Fibroblast of lung (primary cell): ENCODE measurements at regions not wholly inside any gene's neighbourhood (a gene's known extent, or its start where the extent isn't known, plus 50 kb on each side); places are given as distances from the start of the nearest gene placed in this dataset.
A peak's percentile ranks its signal among the peaks of the same experiment; 100 is the strongest.

Experiments used
- DNase-seq, 2 donors: peaks; one replicate each; pipeline versions ENCODE4 v3.0.0 to v3.0.0-alpha.2; 2010; ENCODE audit warnings: low read depth in 2 of 2
- H2AFZ ChIP-seq: 2 replicates; pipeline ENCODE4 v1.5.1; 2012; ENCODE audit warnings: low read length, control low read depth, inconsistent platforms
- H3K27ac ChIP-seq: 2 replicates; pipeline ENCODE4 v1.5.1; 2011; ENCODE audit warnings: low read length, control low read depth; ENCODE audit not compliant: insufficient read depth
- H3K27me3 ChIP-seq: 2 replicates; pipeline ENCODE4 v1.5.1; 2011; ENCODE audit warnings: mild to moderate bottlenecking, low read length; ENCODE audit not compliant: control insufficient read depth, insufficient read depth
- H3K36me3 ChIP-seq: 2 replicates; pipeline ENCODE4 v1.5.1; 2011; ENCODE audit warnings: low read length; ENCODE audit not compliant: control insufficient read depth, insufficient read depth
- H3K4me1 ChIP-seq: 2 replicates; pipeline ENCODE4 v1.5.1; 2011; ENCODE audit warnings: low read length; ENCODE audit not compliant: control insufficient read depth, insufficient read depth; ENCODE audit errors: extremely low read depth
- H3K4me2 ChIP-seq: 2 replicates; pipeline ENCODE4 v1.5.1; 2011; ENCODE audit warnings: low read length, control low read depth; ENCODE audit not compliant: insufficient read depth; ENCODE audit errors: extremely low read depth
- H3K4me3 ChIP-seq, 4 experiments: fragments of 200-600 bp in 1 of 4; sonication (generic) in 1 of 4; replicated peaks in 1 of 4; 2 replicates each; pipeline ENCODE4 v1.5.1; 2011 to 2016; ENCODE audit warnings: low read length in 4 of 4, low read depth in 3 of 4, mild to moderate bottlenecking in 3 of 4, control low read depth in 2 of 4, inconsistent platforms in 1 of 4, mixed read lengths in 1 of 4; ENCODE audit not compliant: insufficient read depth in 1 of 4; ENCODE audit errors: control extremely low read depth in 1 of 4
- H3K79me2 ChIP-seq: 2 replicates; pipeline ENCODE4 v1.5.1; 2012; ENCODE audit warnings: mild to moderate bottlenecking, low read length, inconsistent platforms; ENCODE audit not compliant: control insufficient read depth, insufficient read depth
- H3K9ac ChIP-seq: 2 replicates; pipeline ENCODE4 v1.5.1; 2011; ENCODE audit warnings: mild to moderate bottlenecking, low read length, control low read depth; ENCODE audit not compliant: insufficient read depth
- H3K9me3 ChIP-seq: 2 replicates; pipeline ENCODE4 v1.5.1; 2012; ENCODE audit warnings: low read depth, low read length; ENCODE audit not compliant: control insufficient read depth, insufficient read depth
- H4K20me1 ChIP-seq: 2 replicates; pipeline ENCODE4 v1.5.1; 2011; ENCODE audit warnings: low read length; ENCODE audit not compliant: control insufficient read depth, insufficient read depth; ENCODE audit errors: extremely low read depth
- CTCF ChIP-seq, 2 donors: IDR thresholded peaks in 1 of 2; conservative IDR thresholded peaks in 1 of 2; 1 replicate in 1 of 2; 2 replicates in 1 of 2; pipeline ENCODE4 v1.5.1; 2011 to 2012; ENCODE audit warnings: low read length in 2 of 2, control low read depth in 1 of 2, inconsistent platforms in 1 of 2, low read depth in 1 of 2, mild to moderate bottlenecking in 1 of 2
- EZH2 ChIP-seq: IDR thresholded peaks from 2 replicates; pipeline ENCODE4 v1.5.1; 2012; ENCODE audit warnings: low read length, control low read depth, mild to moderate bottlenecking; ENCODE audit errors: missing control alignments

- Histone ChIP-seq H4K20me1 (no peaks in the 10 kb centered on the region), H3K4me3 (no peak overlapping the region), H3K4me2 (no peak overlapping the region), H3K27me3 (no peaks in the 10 kb centered on the region), H3K36me3 (no peaks in the 10 kb centered on the region), H2AFZ (no peak overlapping the region), H3K27ac (no peak overlapping the region), H3K79me2 (no peaks in the 10 kb centered on the region), H3K9me3 (no peaks in the 10 kb centered on the region), H3K9ac (no peak overlapping the region), H3K4me1 (no peaks in the 10 kb centered on the region)
- TF ChIP-seq CTCF (conservative IDR thresholded peaks at IDR 0.05 in 1 of 2, IDR thresholded peaks at IDR 0.05 in 1 of 2; ENCODE audit: low read depth in 1 of 2, low read length in 2 of 2) (no peak), EZH2 (no peak)
- DNase-seq = no peak
Measured at GRCh38 chr7:41540601-41541000, 162.3 kb downstream of the INHBA start.

DNA sequence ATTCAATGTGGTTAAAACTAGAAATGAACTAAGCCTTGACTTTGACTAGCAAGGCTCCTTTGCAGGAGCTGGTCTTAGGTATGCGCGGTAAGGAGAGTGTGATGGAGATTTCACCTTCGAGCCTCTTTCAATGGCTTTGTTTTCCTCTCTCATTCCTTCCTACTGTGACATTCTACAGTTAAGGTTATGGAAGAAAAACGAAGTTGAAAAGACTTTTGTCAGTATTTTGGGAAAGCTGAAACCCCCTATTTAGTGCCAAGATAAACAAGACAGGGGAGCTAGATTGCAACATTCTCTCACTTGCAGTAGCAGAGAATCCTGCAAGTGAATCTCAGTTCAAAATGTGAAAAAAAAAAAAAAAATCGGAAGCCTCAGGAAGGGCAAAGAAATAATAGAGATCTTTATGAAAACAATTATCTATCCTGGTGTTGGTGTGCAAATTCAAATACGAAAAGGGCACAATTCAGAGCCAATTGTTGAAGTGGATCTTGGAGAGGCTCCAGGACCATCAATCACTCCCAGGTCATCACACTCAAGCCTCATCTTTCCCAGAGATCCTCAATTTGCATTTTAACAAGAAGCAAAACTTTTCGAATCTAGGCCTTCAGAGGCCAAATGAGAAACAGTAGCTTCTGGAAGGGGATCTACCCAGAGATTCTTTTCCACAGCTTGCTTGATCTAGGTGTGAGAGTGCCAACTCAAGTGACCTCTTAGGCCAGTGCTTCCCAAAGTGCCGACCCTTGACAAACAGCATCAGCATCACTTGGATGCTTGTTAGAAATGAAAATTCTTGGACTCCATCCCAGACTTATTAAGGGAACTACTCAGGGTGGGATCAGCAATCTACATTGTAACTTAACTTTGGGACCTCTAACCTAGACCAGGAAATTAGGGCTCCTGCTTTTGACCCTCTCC is 163.8 kb downstream of the INHBA start:
- TF ChIP-seq CTCF (conservative IDR thresholded peaks at IDR 0.05 in 1 of 2, IDR thresholded peaks at IDR 0.05 in 1 of 2; ENCODE audit: low read depth in 1 of 2, low read length in 2 of 2) (no peak), EZH2 (no peak)
- no peak overlapping the region for H2AFZ ChIP-seq

GRCh38 chr7:41536873-41537665 is 165.8 kb downstream of the INHBA start:
- TF ChIP-seq EZH2 = no peak
- Histone ChIP-seq H4K20me1 (no peaks in the 10 kb centered on the region), H3K36me3 (no peaks in the 10 kb centered on the region), H3K9ac (no peak overlapping the region), H2AFZ (no peak overlapping the region), H3K4me1 (no peaks in the 10 kb centered on the region), H3K9me3 (no peaks in the 10 kb centered on the region), H3K4me3 (no peak overlapping the region), H3K27ac (no peak overlapping the region), H3K79me2 (no peaks in the 10 kb centered on the region), H3K27me3 (no peaks in the 10 kb centered on the region), H3K4me2 (no peak overlapping the region)
- DNase-seq = peak in 1 of 2 donors; percentile 43

More for the DNA sequence above, 163.8 kb downstream of the INHBA start:
- Histone ChIP-seq H3K27ac (no peak overlapping the region), H3K9ac (no peak overlapping the region), H3K4me3 (no peak overlapping the region), H3K36me3 (no peaks in the 10 kb centered on the region), H3K9me3 (no peaks in the 10 kb centered on the region), H3K27me3 (no peaks in the 10 kb centered on the region), H4K20me1 (no peaks in the 10 kb centered on the region), H3K4me1 (no peaks in the 10 kb centered on the region), H3K79me2 (no peaks in the 10 kb centered on the region), H3K4me2 (no peak overlapping the region)
- DNase-seq = peak; percentile 43 to 58
